Stimulated activated CD4-positive, alpha-beta T cell treated with anti-CD3 and anti-CD28 coated beads, Interleukin-1b, Interleukin-23, amount 100 ng/mL, for 4 hours (primary cell): ENCODE measurements at regions not wholly inside any gene's neighbourhood (a gene's known extent, or its start where the extent isn't known, plus 50 kb on each side); places are given as distances from the start of the nearest gene placed in this dataset.

ENCODE experiments used
- DNase-seq, 2 donors: peaks; one replicate each; pipeline ENCODE4 v3.0.0-alpha.2; 2020; ENCODE audit warnings: low read depth in 2 of 2

GRCh38 chr10:83580373-83581012 lies 558.8 kb upstream of the GHITM start:
- DNase-seq, result no peak

DNA sequence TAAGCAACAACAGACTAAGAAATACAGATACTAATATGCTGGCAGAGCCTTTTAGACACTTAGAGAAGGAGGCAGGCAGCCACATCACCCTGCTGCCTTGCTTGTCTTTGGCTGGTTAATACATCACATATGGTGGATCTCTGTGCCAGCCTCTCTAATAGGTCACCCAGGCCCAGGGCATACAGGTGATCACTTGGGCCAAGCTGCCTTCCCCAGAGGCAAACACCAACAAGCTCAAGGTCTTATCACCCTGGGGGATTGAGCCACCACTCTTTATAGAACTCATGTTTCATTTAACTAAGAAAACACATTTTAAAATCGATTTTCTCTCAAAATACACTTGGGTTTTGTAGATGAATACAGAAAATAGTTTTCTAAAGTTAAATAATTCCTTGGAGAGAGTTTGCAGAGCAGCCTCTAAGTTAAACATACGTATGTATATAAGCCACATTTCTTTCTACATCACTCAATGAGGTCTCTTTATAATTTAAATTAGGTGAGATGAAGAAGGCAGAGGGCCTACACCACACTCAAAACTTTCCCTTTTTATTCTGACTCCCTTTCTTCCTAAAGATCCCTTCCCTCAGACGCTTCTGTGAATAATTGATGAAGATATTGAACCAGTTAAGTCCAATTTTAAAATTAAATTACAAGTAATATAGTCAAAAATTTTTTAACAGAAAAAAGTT lies 556.8 kb upstream of the GHITM start:
- DNase-seq, result no peak

DNA sequence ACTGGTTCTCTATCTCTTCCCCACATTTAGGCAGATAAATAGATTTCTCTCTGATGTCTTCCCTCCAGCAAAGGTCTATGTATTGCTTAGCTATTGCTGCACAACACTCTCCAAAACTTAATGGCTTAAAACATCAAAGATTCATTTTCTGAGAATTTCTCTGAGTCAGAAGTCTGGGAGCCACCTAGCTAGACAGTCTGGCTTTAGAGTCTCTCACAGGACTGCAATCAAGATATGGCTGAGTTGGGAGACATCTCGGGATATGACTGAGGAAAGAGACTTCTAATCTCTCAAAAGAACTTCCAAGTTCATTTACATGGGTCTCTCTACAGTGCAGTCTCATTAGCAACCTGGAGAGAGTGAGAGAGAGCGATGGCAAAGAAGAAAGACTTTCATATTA lies 553.6 kb upstream of the GHITM start:
- DNase-seq, result no peak

DNA sequence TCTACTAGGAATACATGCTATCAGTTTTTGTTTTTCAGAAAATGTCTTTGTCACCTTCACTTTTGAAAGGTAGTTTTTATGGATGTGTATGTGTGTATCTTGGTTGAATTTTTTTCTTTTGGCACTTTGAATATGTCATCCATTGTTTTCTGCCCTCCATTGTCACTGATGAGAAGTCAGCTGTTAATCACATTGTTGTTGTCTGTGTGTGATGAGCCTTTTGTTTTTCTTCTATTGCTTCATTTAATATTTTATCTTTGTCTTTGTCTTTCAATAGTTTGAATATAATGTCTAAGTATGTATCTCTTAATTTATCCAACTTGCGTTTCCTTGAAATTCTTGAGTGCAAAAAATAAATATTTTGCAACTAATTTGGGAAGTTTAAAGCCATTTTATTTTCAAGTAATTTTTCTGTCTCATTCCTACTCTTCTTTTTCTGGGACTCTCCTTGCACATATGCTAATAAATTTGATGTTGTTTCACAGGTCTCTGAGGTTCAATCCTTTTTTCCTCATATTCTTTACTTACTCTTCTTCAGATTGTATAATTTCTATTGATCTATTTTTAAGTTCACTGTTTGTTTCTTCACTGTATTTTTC lies 546.9 kb upstream of the GHITM start:
- DNase-seq, result no peak

DNA sequence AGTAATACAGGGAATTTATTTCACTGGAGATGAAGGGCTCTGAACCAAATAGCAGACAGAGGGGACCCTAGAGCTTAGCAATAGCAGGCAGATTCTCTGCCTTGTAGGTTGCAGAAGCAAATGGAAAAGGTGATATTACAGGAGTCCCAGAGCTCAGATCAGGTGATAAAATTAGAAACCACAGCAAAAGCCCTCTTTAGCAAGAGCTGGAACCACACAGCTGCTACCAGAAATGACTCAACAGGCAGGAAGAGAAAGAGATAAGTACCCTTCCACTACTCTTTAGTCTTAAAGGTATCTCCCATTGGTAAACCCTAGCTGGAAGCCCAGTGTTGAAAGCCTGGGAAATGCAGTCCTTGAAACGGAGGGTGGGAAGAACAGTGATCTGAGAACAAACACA lies 535.6 kb upstream of the GHITM start:
- no peak for DNase-seq

GRCh38 chr10:83605783-83606630 lies 533.3 kb upstream of the GHITM start:
- no peak for DNase-seq

DNA sequence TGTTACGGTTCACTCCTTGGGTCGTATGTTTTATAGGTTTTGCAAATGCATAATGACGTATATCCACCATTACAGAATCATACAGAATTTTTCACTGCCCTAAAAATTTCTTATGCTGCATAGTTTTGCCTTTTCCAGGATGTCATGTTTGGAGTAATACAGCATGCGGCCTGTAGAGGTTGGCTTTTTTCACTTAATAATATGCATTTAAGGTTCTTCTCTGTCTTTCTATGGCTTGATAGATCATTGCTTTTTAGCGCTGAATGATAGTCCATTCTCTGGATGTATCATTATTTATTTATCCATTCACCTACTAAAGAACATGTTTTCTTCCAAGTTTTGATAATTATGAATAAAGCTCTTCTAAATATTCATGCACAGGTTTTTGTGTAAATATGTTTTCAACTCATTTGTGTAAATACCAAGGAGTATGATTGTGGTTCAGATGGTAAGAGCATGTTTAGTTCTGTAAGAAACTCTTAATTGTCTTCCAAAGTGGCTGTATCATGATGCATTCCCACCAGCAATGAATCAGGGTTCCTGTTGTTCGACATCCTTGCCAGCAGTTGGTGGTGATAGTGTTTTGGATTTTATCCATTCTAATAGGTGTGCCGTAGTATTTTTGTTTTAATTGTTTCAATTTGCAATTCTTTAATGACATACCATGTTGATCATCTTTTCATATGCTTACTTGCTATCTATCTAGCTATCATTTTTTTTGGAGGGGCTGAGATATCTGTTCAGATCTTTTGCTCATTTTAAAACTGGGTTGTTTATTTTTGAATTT lies 531.2 kb upstream of the GHITM start:
- no peak for DNase-seq

DNA sequence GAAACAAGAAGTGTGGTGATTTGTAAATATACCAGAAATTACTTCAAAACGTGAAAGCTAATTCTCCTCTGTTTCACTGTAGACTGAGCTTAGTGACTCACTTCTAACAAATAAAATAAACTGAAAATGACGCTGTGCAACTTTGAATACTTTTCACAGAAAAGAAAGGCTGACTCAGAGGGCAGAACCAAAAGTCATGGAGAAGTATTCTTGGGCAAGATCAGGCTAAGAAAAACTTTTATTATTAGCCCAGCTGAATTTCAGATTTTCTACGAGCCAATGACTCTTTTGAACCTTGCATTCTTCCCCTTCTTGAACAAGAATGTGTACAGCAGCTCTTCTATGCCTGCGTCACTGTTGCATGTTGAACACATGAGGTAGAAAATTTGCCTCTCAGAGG lies 527.3 kb upstream of the GHITM start:
- DNase-seq, result no peak

DNA sequence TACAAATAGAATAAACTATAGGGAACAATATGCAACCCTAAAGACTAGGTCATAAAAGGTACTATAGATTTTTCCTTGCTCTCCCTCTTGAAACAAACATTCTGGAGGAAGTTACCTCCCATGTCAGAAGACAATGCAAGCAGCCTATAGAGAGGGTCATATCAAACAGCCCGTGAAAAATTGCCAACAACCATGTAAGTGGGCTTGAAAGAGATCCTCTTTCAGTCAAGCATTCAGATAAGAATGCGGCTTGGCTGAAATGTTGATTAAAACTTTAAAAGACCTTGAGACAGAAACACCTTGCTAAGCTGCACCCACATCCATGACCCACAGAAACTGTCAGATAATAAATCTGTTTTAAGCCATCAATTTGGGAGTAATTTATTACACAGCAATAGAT lies 526.6 kb upstream of the GHITM start:
- DNase-seq, result no peak

DNA sequence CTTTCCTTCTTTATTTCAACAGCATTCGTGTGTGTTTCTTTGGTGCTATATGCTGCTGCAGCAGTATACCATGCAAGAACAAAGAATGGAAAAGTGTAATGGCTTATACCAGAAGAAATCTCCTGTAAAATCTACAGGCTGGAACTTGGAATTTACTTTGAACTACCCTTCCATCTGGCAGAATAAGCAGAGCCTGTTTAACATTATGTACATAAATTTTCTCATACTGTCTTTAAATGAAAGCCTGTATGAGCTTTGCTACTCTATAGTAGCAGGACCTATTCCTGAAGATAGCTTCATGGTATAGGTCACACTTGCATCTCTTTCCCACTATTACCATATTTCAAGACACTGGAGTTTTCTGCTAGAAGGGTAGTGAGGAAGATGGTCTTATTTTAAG lies 522.1 kb upstream of the GHITM start:
- DNase-seq, result no peak

DNA sequence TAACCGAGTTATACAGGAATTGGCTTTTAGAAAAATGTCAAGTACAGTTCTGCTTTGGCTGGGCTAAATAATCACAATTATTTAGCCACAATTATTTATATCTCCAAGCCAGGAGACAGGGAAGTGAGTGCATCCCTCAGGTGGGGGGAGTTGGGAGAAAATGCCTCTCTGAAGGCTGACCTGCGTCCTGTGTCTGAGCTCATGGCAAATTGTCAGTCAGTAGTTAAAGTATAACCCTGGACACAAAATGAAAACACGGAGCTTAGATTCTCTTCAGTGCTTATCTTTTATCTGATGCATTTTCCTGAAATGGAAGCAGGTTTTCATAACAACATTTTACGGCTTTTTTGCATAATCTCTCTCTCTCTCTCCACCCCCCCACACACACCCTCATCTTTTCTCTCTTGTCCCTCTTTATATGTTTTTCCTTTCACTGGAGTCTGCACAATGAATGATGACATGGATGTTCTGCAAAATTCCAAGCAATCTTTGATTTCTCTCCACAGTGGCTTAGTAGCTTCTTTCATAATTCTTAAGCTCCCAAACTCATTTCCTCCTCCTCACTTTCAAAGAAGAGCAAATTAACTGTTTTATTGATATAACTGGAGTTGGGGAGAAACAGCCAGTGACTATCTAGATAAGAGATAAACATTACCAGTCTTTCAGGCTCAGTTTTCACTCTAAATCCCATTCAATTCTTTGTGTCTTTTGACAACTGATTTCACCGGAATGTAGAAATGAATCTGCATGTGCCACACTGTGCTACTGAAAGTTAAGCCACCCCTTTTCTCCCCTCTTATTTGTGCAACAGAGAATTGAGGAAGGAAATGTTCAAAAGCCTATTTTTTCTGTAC lies 521.4 kb upstream of the GHITM start:
- no peak for DNase-seq

DNA sequence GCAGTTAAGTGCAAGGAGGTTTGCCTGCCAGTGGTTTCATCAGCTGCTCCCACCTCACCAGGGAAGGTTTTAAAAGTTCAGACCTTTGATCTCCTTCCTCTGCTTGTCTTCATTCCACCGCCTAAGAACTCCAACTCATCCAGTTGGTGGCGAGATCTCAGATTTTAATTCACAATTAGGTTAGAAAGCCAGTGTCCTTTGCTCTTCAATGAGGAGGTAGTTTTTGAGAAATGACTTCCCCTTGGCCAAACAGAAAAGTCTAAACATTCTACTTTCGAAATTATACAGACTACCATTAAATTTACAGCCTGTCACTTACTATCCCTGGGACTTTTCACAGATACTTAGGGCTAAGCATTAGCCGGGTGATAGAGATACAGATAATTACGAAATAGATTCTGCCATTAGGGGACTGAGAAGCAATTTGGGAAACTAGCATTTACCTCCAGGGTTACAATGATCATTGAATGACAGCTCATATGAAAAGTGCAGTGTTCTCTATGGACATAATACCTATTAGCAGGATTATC lies 513.4 kb upstream of the GHITM start:
- DNase-seq, result no peak

GRCh38 chr10:83632701-83633100 lies 506.6 kb upstream of the GHITM start:
- no peak for DNase-seq

- no peak for DNase-seq
Observed at GRCh38 chr10:83633547-83633946, 505.8 kb upstream of the GHITM start.

GRCh38 chr10:83636826-83637225 lies 502.5 kb upstream of the GHITM start:
- DNase-seq, result no peak

DNA sequence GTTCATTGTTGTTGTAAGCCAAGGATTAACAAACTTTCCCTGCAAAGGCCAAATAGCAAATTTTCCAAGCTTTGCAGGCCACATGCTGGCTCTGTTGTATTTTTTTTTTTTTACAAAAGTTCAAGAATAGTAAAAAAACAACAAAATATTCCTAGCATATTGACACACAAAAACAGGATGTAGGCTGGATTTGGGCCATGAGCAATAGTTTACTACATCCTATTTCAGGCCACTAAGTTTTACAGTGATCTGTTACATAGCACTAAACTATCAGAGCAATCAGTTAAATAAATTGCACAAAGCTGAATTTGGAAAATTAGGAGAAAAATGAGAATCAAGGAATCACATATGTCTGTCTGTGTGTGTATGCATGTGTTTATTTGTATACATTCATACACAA lies 491.8 kb upstream of the GHITM start:
- DNase-seq, result no peak

DNA sequence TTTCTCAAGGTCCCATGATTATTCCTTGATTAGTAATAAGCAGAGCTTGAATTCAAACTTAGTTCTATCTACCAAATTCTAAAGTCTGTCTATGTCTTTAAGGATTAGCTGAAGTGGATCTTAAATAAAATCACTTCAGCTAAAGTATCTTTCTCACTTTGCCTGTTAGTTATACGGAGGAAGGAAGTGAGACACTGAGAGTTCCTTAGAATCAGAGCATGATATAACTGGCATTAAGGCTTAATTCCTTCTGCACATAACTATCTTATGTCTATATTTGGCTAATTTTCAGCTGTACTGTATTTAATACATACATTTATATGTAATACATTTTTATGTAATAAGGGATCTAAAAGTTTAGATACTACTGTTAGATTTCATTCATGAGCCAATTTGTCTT lies 491.1 kb upstream of the GHITM start:
- no peak for DNase-seq

DNA sequence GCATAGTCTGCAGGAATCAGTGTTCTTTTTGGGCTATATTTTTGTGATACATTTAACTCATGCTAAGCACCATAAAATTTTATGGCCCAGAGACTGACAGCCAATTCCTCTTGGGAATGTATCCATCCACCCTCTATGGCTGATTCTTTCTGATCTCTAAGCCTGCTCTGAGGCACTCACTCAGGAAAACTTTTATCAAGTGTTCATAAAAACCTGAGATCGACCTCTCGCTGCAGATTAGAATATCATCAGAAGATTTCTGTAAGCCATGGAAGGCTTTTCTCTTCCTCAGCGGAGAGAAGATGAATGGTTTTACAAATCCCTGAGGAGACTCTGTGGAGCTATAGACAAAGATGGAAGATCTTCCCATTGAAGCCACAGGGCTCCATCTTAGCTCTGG lies 489.8 kb upstream of the GHITM start:
- DNase-seq, result no peak

DNA sequence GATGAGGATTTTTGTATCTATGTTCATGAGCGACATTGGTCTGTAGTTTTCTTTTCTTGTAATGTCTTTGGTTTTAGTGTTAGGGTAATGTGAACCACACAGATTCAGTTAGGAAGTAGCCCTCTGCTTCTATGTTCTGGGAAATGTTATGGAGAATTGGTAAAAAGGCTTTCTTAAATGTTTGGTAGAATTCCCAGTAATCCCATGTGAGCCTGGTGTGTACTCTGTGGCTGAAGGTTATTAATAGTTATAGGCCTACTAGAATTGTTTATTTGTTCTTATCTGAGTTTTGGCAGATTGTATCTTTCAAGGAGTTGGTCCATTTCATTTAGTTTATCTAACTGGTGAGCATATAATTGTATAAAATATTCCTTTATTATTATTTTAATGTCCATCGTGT lies 484.6 kb upstream of the GHITM start:
- DNase-seq, result no peak

- no peak for DNase-seq
Observed at GRCh38 chr10:83656924-83657323, 482.4 kb upstream of the GHITM start.

GRCh38 chr10:83657487-83657886 lies 481.8 kb upstream of the GHITM start:
- DNase-seq, result no peak
